ENCODE measurements at regions not wholly inside any gene's neighbourhood (a gene's known extent, or its start where the extent isn't known, plus 50 kb on each side); places are given as distances from the start of the nearest gene placed in this dataset.

- no peak for TF ChIP-seq CTCF (IDR thresholded peaks at IDR 0.05)
- no peak overlapping the region for H3K4me3 ChIP-seq
- H3K27ac ChIP-seq = no peak overlapping the region
- no peak for DNase-seq (ENCODE audit: low spot score)
Measured at GRCh38 chr1:115437196-115437595, 99.1 kb upstream of the NGF start.

- no peak for TF ChIP-seq CTCF (IDR thresholded peaks at IDR 0.05)
- Histone ChIP-seq H3K4me3 (no peak overlapping the region), H3K27ac (no peak overlapping the region)
- no peak for DNase-seq (ENCODE audit: low spot score)
Measured at GRCh38 chr1:115436596-115436995, 98.5 kb upstream of the NGF start.

GRCh38 chr1:115433483-115433882 is 95.4 kb upstream of the NGF start:
- TF ChIP-seq CTCF (IDR thresholded peaks at IDR 0.05) = no peak
- DNase-seq (ENCODE audit: low spot score) = no peak
- no peak overlapping the region for H3K4me3 ChIP-seq
- H3K27ac ChIP-seq = peak overlapping the region; percentile 2 to 63

GRCh38 chr1:115432061-115432460 is 94.0 kb upstream of the NGF start:
- no peak for DNase-seq (ENCODE audit: low spot score)
- TF ChIP-seq CTCF (IDR thresholded peaks at IDR 0.05) = no peak
- peak overlapping the region in 1 of 2 donors; percentile 29 for H3K27ac ChIP-seq
- no peak overlapping the region for H3K4me3 ChIP-seq

- no peak overlapping the region for H3K27ac ChIP-seq
- no peak overlapping the region for H3K4me3 ChIP-seq
- no peak for DNase-seq (ENCODE audit: low spot score)
- TF ChIP-seq CTCF (IDR thresholded peaks at IDR 0.05) = no peak
Measured at GRCh38 chr1:115430441-115431158, 92.6 kb upstream of the NGF start.

- no peak overlapping the region for H3K4me3 ChIP-seq
- TF ChIP-seq CTCF (IDR thresholded peaks at IDR 0.05) = no peak
- no peak for DNase-seq (ENCODE audit: low spot score)
- no peak overlapping the region for H3K27ac ChIP-seq
Measured at GRCh38 chr1:115429884-115430283, 91.8 kb upstream of the NGF start.

- DNase-seq (ENCODE audit: low spot score) = no peak
- H3K4me3 ChIP-seq = no peak overlapping the region
- no peak overlapping the region for H3K27ac ChIP-seq
- no peak for TF ChIP-seq CTCF (IDR thresholded peaks at IDR 0.05)
Measured at GRCh38 chr1:115429241-115429640, 91.2 kb upstream of the NGF start.

All from coronary artery (tissue), 2 donors.